ENCODE measurements at regions not wholly inside any gene's neighbourhood (a gene's known extent, or its start where the extent isn't known, plus 50 kb on each side); places are given as distances from the start of the nearest gene placed in this dataset.

DNA sequence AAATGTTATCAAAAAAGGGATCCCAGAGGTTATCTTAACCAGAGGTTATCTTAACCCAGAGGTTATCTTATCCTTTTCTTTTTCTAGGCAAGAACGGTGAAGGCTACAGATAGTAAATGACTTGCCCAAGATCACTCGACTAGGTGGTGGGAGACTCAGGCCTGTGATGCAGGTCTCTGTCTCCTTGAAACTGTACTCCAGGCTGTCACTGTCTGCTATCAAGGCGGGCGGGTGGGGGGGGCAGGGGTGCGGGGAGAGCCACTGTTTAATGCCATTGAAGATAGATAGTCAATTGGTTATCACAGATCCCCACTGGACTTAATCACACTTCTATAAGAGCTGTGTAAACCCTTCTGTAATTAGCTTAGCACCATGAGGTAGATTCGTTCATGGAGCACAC lies 315.9 kb upstream of the TCF4 start:
- POLR2A ChIA-PET (ENCODE audit: unreplicated experiment): no interaction called here
- Histone ChIP-seq H3K18ac (ENCODE audit: low read depth, low read length) (no peak overlapping the region), H4K20me1 (ENCODE audit: insufficient read depth, low read length) (no peaks in the 10 kb centered on the region), H2AK5ac (ENCODE audit: low read depth, low read length) (no peak overlapping the region), H2BK120ac (ENCODE audit: low read depth, low read length) (no peak overlapping the region), H3K9ac (ENCODE audit: low read depth, low read length) (no peak overlapping the region), H3K79me1 (ENCODE audit: low read depth in 1 of 2, low read length in 2 of 2) (no peaks in the 10 kb centered on the region), H2AFZ (replicated peaks; ENCODE audit: low read length, poor library complexity) (no peak overlapping the region), H3K4me1 (ENCODE audit: control insufficient read depth, insufficient read depth, low read length) (peaks cover 1% of the 10 kb centered on the region; the same call in 1 of the 2 replicates), H4K8ac (ENCODE audit: low read depth in 2 of 2, low read length in 2 of 2) (no peak overlapping the region), H3K27ac (ENCODE audit: insufficient read depth, low read length) (no peak overlapping the region), H3K14ac (replicated peaks; ENCODE audit: low read depth, low read length) (no peak overlapping the region), H4K5ac (ENCODE audit: low read depth, low read length) (no peak overlapping the region), H2AK9ac (replicated peaks; ENCODE audit: low read depth, low read length, poor library complexity) (no peak overlapping the region), H3K4ac (ENCODE audit: low read depth, low read length) (no peak overlapping the region), H2BK20ac (ENCODE audit: low read depth, low read length) (no peak overlapping the region), H2BK5ac (ENCODE audit: low read depth, low read length, poor library complexity, severe bottlenecking) (no peak overlapping the region), H3K36me3 (ENCODE audit: control insufficient read depth, insufficient read depth, low read length) (no peaks in the 10 kb centered on the region), H2BK15ac (ENCODE audit: low read depth, low read length) (no peak overlapping the region), H3K9me3 (ENCODE audit: control insufficient read depth, insufficient read depth, low read length) (no peaks in the 10 kb centered on the region), H3K4me2 (ENCODE audit: low read depth, low read length) (no peak overlapping the region), H4K91ac (ENCODE audit: insufficient read depth, low read depth, low read length) (no peak overlapping the region), H3K56ac (ENCODE audit: extremely low read depth, insufficient read depth, low read length) (no peak overlapping the region), H3K9me1 (ENCODE audit: insufficient read depth, low read length) (0 out of 2 replicates have a peak, but pooled peaks cover 6% of the 10 kb centered on the region), H3K4me3 (ENCODE audit: insufficient read depth, low read depth, low read length) (no peak overlapping the region), H3K27me3 (ENCODE audit: control insufficient read depth, insufficient read depth, low read length) (no peaks in the 10 kb centered on the region), H3K23ac (ENCODE audit: low read depth, low read length) (no peak overlapping the region)
- BruUV-seq (replicated peaks): no TSS peak
- TF ChIP-seq MAZ (IDR thresholded peaks at IDR 0.05; ENCODE audit: borderline replicate concordance, low read depth, low read length) (no peak), RCOR1 (IDR thresholded peaks at IDR 0.05; ENCODE audit: insufficient replicate concordance, low read length) (no peak), RAD21 (IDR thresholded peaks at IDR 0.05; ENCODE audit: low read length) (no peak), BHLHE40 (IDR thresholded peaks at IDR 0.05; ENCODE audit: low read depth, low read length) (no peak), NFE2L2 (IDR thresholded peaks at IDR 0.05; ENCODE audit: low read depth, low read length) (no peak), RFX5 (IDR thresholded peaks at IDR 0.05; ENCODE audit: low read depth, low read length) (no peak), FOS (IDR thresholded peaks at IDR 0.05; ENCODE audit: low read depth, low read length) (no peak), CEBPB (IDR thresholded peaks at IDR 0.05; ENCODE audit: low read depth, low read length) (no peak), POLR2A (IDR thresholded peaks at IDR 0.05; ENCODE audit: low read depth, low read length) (no peak), MAFK (IDR thresholded peaks at IDR 0.05; ENCODE audit: low read depth, low read length) (no peak), CHD1 (IDR thresholded peaks at IDR 0.05; ENCODE audit: low read depth, low read length) (no peak)
- TF ChIP-seq, protein P1, sequence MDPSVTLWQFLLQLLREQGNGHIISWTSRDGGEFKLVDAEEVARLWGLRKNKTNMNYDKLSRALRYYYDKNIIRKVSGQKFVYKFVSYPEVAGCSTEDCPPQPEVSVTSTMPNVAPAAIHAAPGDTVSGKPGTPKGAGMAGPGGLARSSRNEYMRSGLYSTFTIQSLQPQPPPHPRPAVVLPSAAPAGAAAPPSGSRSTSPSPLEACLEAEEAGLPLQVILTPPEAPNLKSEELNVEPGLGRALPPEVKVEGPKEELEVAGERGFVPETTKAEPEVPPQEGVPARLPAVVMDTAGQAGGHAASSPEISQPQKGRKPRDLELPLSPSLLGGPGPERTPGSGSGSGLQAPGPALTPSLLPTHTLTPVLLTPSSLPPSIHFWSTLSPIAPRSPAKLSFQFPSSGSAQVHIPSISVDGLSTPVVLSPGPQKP (IDR thresholded peaks at IDR 0.05; ENCODE audit: borderline replicate concordance, low read depth, low read length): no peak
- TF ChIP-seq, protein P2, sequence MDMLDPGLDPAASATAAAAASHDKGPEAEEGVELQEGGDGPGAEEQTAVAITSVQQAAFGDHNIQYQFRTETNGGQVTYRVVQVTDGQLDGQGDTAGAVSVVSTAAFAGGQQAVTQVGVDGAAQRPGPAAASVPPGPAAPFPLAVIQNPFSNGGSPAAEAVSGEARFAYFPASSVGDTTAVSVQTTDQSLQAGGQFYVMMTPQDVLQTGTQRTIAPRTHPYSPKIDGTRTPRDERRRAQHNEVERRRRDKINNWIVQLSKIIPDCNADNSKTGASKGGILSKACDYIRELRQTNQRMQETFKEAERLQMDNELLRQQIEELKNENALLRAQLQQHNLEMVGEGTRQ (IDR thresholded peaks at IDR 0.05; ENCODE audit: low read depth, low read length): no peak
- TF ChIP-seq, protein P3, sequence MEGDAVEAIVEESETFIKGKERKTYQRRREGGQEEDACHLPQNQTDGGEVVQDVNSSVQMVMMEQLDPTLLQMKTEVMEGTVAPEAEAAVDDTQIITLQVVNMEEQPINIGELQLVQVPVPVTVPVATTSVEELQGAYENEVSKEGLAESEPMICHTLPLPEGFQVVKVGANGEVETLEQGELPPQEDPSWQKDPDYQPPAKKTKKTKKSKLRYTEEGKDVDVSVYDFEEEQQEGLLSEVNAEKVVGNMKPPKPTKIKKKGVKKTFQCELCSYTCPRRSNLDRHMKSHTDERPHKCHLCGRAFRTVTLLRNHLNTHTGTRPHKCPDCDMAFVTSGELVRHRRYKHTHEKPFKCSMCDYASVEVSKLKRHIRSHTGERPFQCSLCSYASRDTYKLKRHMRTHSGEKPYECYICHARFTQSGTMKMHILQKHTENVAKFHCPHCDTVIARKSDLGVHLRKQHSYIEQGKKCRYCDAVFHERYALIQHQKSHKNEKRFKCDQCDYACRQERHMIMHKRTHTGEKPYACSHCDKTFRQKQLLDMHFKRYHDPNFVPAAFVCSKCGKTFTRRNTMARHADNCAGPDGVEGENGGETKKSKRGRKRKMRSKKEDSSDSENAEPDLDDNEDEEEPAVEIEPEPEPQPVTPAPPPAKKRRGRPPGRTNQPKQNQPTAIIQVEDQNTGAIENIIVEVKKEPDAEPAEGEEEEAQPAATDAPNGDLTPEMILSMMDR (conservative IDR thresholded peaks at IDR 0.05; ENCODE audit: low read depth, low read length): no peak
- ATAC-seq (ENCODE audit: low read depth): no peak
- no peak for DNase-seq
- intact Hi-C loops (cut with micrococcal nuclease): no loop called here
- WGBS, 2 experiments (ENCODE audit: extremely low coverage in 2 of 2, insufficient read length in 1 of 2): no CpG with 5 or more reads among the region's 6 CpGs
- in situ Hi-C loops (cut with MboI; ENCODE audit: low sequenced_read_pairs): no loop called here
- CTCF ChIA-PET: interaction anchor here (0.8 kb wide), 1 partner anchor 301 kb away, joined by 3 read pairs; no protein-coding TSS in a partner anchor
- dilution Hi-C loops (cut with HindIII; ENCODE audit: low sequenced_read_pairs, unreplicated experiment): no loop called here

Measured in IMR-90 (cell line).